Kidney (tissue), 13 donors: ENCODE measurements at regions not wholly inside any gene's neighbourhood (a gene's known extent, or its start where the extent isn't known, plus 50 kb on each side); places are given as distances from the start of the nearest gene placed in this dataset.

Experiments
- DNase-seq, 5 donors: peaks; one replicate each; pipeline ENCODE4 v3.0.0-alpha.2; 2013 to 2020
- FAIRE-seq: peaks from 2 replicates; lab custom pipeline; 2012; peaks lifted over from hg19 to GRCh38; lab: Jason Lieb, UNC
- H3K27ac ChIP-seq, 2 donors: one replicate each; pipeline ENCODE4 v1.7.0; 2013; ENCODE audit warnings: low read depth in 2 of 2, low read length in 2 of 2, inconsistent platforms in 1 of 2
- H3K27me3 ChIP-seq: one replicate; pipeline ENCODE4 v1.7.1; 2013; ENCODE audit warnings: low read length, inconsistent platforms; ENCODE audit not compliant: control insufficient read depth, insufficient read depth
- H3K36me3 ChIP-seq, 3 donors: one replicate each; pipeline versions ENCODE4 v1.7.0 to v1.7.1; 2013; ENCODE audit warnings: low read length in 3 of 3, control low read depth in 1 of 3, inconsistent platforms in 1 of 3; ENCODE audit not compliant: insufficient read depth in 3 of 3, control insufficient read depth in 2 of 3
- H3K4me1 ChIP-seq, 3 donors: one replicate each; pipeline versions ENCODE4 v1.7.0 to v1.7.1; 2013; ENCODE audit warnings: low read length in 3 of 3, inconsistent platforms in 1 of 3, low read depth in 1 of 3; ENCODE audit not compliant: control insufficient read depth in 2 of 3, insufficient read depth in 2 of 3
- H3K4me3 ChIP-seq, 3 donors: one replicate each; pipeline versions ENCODE4 v1.7.0 to v1.8.1; 2013; ENCODE audit warnings: low read length in 3 of 3, control low read depth in 1 of 3, inconsistent platforms in 1 of 3
- H3K9ac ChIP-seq, 3 donors: one replicate each; pipeline versions ENCODE4 v1.7.0 to v1.7.1; 2013; ENCODE audit warnings: low read length in 3 of 3, control low read depth in 1 of 3, inconsistent platforms in 1 of 3
- H3K9me3 ChIP-seq, 3 donors: one replicate each; pipeline versions ENCODE4 v1.7.0 to v1.7.1; 2013; ENCODE audit warnings: low read length in 3 of 3, control low read depth in 1 of 3, inconsistent platforms in 1 of 3; ENCODE audit not compliant: control insufficient read depth in 2 of 3, insufficient read depth in 1 of 3
- CTCF ChIP-seq: IDR thresholded peaks from 3 replicates; pipeline ENCODE4 v1.5.1; 2012; ENCODE audit warnings: mild to moderate bottlenecking, moderate library complexity, borderline replicate concordance; ENCODE audit not compliant: insufficient read depth; ENCODE audit errors: extremely low read depth
- intact Hi-C: fragments of 100-400 bp; cut with DNase I; formaldehyde crosslinking; loops from one replicate; pipeline ENCODE4 v1.11.1; 2022
- donor health status: control.
- donor health status: control.
- donor health status: control.
- donor health status: control.
- donor health status: control.
- donor health status: DM: yes; HTN: yes; CAD: no.
- donor health status: Normal renal cell carcinoma (clear cell type).

DNA sequence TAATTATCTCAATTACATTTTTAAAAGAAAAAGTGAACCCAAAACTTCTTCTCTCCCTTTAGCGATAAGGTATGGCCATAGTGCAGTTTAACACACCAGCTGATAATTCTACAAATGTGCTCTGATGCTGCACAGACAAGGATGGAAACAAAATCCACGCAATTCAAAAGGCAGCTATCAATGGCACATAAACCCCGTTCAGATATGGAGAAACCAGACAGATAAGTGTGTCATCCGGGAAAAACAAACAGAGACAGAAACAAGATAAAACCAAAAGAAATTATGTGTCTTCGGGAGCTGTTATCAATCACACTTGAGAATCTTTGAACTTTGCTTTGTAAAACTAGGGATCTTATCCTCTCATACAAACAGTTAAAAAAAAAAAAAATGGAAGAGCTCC, 73.6 kb downstream of the SIPA1L2 start:
- intact Hi-C loops = no loop called here
- no peak overlapping the region for H3K9ac ChIP-seq
- no peak overlapping the region for H3K27ac ChIP-seq
- no peaks in the 10 kb centered on the region for H3K27me3 ChIP-seq
- DNase-seq (no peak), FAIRE-seq (no peak)
- no peak overlapping the region for H3K4me3 ChIP-seq
- peaks cover 2 to 4% (median 4%) of the 10 kb centered on the region in 3 donors for H3K4me1 ChIP-seq
- H3K9me3 ChIP-seq = no peaks in the 10 kb centered on the region
- H3K36me3 ChIP-seq = no peaks in the 10 kb centered on the region
- TF ChIP-seq CTCF = no peak

DNA sequence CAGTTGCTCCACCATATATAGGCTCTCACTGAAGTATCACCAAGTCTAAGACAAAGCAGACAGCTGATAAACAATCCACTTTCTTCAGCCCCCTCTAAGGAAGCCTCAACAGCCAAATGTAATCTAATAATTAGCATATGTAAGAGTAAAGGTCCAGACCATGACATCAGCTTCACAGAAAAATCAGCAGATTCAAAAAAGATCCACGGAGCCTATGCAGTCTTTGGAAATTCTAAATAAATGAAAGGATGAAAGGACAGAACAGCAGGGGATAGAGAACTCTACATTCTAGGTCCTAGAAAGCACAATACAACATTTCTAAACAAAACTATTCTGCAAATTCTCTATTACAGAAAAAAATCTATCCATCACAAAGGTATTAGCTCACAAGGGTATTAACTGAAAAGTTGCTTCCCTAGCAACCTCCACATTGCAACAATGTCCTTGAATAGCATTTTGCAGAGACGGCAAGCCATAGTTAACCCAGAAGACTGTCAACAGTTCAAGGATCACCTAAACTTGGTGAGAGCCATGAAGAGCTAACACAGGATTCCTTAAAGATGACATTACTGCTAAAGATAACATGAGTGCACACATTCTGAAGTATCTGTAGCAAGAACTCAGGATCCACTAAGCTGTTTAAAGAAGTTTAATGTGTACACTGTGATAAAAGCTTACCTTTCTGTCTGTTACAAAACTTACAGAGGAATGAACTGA, 74.3 kb downstream of the SIPA1L2 start:
- Histone ChIP-seq H3K27ac (no peak overlapping the region), H3K4me3 (no peak overlapping the region), H3K4me1 (peaks cover 4 to 7% (median 4%) of the 10 kb centered on the region in 3 donors), H3K9ac (no peak overlapping the region), H3K36me3 (no peaks in the 10 kb centered on the region), H3K27me3 (no peaks in the 10 kb centered on the region), H3K9me3 (no peaks in the 10 kb centered on the region)
- intact Hi-C loops = no loop called here
- no peak for TF ChIP-seq CTCF
- DNase-seq (no peak), FAIRE-seq (no peak)

- Histone ChIP-seq H3K27ac (no peak overlapping the region), H3K27me3 (no peaks in the 10 kb centered on the region), H3K36me3 (no peaks in the 10 kb centered on the region), H3K9me3 (no peaks in the 10 kb centered on the region), H3K4me3 (no peak overlapping the region), H3K4me1 (peaks cover 4 to 7% (median 4%) of the 10 kb centered on the region in 3 donors), H3K9ac (no peak overlapping the region)
- TF ChIP-seq CTCF = no peak
- intact Hi-C loops = no loop called here
- no peak for FAIRE-seq
- peak in 1 of 5 donors; percentile 23 for DNase-seq
Observed at GRCh38 chr1:232554409-232554808, 75.5 kb downstream of the SIPA1L2 start.
